IPS-18a (cell line): ENCODE measurements at regions not wholly inside any gene's neighbourhood (a gene's known extent, or its start where the extent isn't known, plus 50 kb on each side); places are given as distances from the start of the nearest gene placed in this dataset.

Source experiments
- H3K27ac ChIP-seq: one replicate; pipeline ENCODE4 v1.5.1; 2013; ENCODE audit warnings: low read length
- H3K27me3 ChIP-seq: one replicate; pipeline ENCODE4 v1.6.1; 2013; ENCODE audit warnings: mild to moderate bottlenecking, low read length; ENCODE audit not compliant: control insufficient read depth, insufficient read depth
- H3K36me3 ChIP-seq: one replicate; pipeline ENCODE4 v1.6.1; 2013; ENCODE audit warnings: low read depth, low read length; ENCODE audit not compliant: control insufficient read depth
- H3K4me1 ChIP-seq: one replicate; pipeline ENCODE4 v1.6.1; 2013; ENCODE audit warnings: low read depth, low read length; ENCODE audit not compliant: control insufficient read depth
- H3K4me3 ChIP-seq: one replicate; pipeline ENCODE4 v1.5.1; 2013; ENCODE audit warnings: low read length
- H3K9ac ChIP-seq: one replicate; pipeline ENCODE4 v1.6.1; 2013; ENCODE audit warnings: mild to moderate bottlenecking, low read length, moderate library complexity
- H3K9me3 ChIP-seq: one replicate; pipeline ENCODE4 v1.6.1; 2013; ENCODE audit warnings: low read depth, low read length; ENCODE audit not compliant: control insufficient read depth

DNA sequence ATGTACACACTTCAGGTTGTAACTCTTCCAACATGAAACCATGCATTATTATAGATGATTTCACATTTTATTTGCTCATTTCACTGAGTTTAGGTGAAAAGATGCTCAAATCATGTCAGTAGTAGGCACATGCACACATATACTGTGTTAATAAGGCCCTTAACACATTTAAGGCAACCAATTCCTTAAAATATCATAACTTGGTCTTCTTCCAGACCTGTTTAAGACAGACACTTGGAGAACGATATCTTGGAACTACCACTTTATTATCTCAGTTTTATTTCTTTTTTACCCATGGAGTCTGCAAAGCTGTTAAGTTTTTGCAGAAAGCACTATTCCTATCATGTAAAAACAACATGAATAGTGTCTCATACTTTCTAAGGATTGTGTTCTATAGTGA is 395.2 kb upstream of the MIR17HG start:
- Histone ChIP-seq H3K9ac (no peak overlapping the region), H3K4me3 (no peak overlapping the region), H3K27ac (no peak overlapping the region), H3K9me3 (no peaks in the 10 kb centered on the region), H3K36me3 (no peaks in the 10 kb centered on the region), H3K4me1 (no peaks in the 10 kb centered on the region), H3K27me3 (no peaks in the 10 kb centered on the region)

GRCh38 chr13:90954605-90955195 is 392.8 kb upstream of the MIR17HG start:
- no peaks in the 10 kb centered on the region for H3K4me1 ChIP-seq
- no peaks in the 10 kb centered on the region for H3K9me3 ChIP-seq
- no peak overlapping the region for H3K27ac ChIP-seq
- no peaks in the 10 kb centered on the region for H3K27me3 ChIP-seq
- no peak overlapping the region for H3K9ac ChIP-seq
- no peaks in the 10 kb centered on the region for H3K36me3 ChIP-seq
- H3K4me3 ChIP-seq, result no peak overlapping the region

DNA sequence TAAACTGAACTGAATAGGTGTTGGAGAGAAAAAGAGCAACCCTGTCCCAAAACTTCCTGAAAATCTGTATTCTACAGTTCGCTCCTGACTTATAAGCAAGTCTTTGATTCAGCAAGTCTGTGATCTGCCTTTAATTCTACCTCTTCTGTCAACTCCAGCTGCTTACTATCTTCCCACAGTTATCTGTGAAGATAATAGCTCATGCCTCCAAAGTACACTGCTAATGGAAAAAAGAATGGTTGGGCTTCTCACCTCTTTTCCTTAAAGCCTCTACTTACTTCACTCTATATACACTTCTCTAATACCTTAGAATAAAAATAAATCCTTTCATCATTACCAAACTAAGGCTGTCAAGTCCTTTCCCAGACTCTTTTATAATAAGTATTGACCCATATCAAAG is 391.5 kb upstream of the MIR17HG start:
- H3K27ac ChIP-seq, result no peak overlapping the region
- H3K4me1 ChIP-seq, result no peaks in the 10 kb centered on the region
- H3K9me3 ChIP-seq, result no peaks in the 10 kb centered on the region
- H3K4me3 ChIP-seq, result no peak overlapping the region
- no peaks in the 10 kb centered on the region for H3K36me3 ChIP-seq
- no peak overlapping the region for H3K9ac ChIP-seq
- H3K27me3 ChIP-seq, result no peaks in the 10 kb centered on the region

DNA sequence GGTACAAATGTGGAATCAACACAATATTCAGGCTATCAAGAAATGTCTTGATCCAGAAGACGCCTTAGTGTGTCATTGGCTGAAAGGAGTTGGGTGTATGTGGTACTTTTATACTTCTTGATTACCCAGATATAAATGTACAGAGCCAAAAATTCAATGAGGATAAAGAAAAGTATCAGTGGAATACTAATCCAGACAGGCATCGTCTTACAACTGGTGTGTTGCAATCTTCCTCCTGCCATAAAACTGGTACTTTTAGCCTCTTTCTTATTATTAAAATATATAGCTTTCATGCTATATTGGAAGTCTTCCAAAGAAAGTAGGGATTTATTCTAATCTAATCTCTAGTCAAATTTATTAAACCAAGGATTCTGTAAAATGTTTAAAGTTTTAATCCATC is 388.6 kb upstream of the MIR17HG start:
- Histone ChIP-seq H3K27ac (no peak overlapping the region), H3K27me3 (no peaks in the 10 kb centered on the region), H3K4me3 (no peak overlapping the region), H3K36me3 (no peaks in the 10 kb centered on the region), H3K9me3 (no peaks in the 10 kb centered on the region), H3K4me1 (no peaks in the 10 kb centered on the region), H3K9ac (no peak overlapping the region)

GRCh38 chr13:90968166-90968904 is 379.2 kb upstream of the MIR17HG start:
- Histone ChIP-seq H3K27ac (no peak overlapping the region), H3K36me3 (no peaks in the 10 kb centered on the region), H3K9me3 (no peaks in the 10 kb centered on the region), H3K4me3 (no peak overlapping the region), H3K9ac (no peak overlapping the region), H3K27me3 (no peaks in the 10 kb centered on the region), H3K4me1 (peaks cover 6% of the 10 kb centered on the region)

- Histone ChIP-seq H3K27ac (peak overlapping the region; percentile 21), H3K9ac (no peak overlapping the region), H3K27me3 (no peaks in the 10 kb centered on the region), H3K36me3 (no peaks in the 10 kb centered on the region), H3K4me3 (peak overlapping the region; percentile 19), H3K4me1 (peaks cover 25% of the 10 kb centered on the region), H3K9me3 (no peaks in the 10 kb centered on the region)
Observed at GRCh38 chr13:90974249-90974975, 373.1 kb upstream of the MIR17HG start.

- Histone ChIP-seq H3K9ac (no peak overlapping the region), H3K27me3 (no peaks in the 10 kb centered on the region), H3K4me1 (peaks cover 13% of the 10 kb centered on the region), H3K4me3 (no peak overlapping the region), H3K36me3 (no peaks in the 10 kb centered on the region), H3K27ac (no peak overlapping the region), H3K9me3 (no peaks in the 10 kb centered on the region)
Observed at GRCh38 chr13:90979059-90979458, 368.4 kb upstream of the MIR17HG start.

GRCh38 chr13:90984756-90985155 is 362.7 kb upstream of the MIR17HG start:
- no peak overlapping the region for H3K9ac ChIP-seq
- no peaks in the 10 kb centered on the region for H3K4me1 ChIP-seq
- H3K4me3 ChIP-seq, result no peak overlapping the region
- H3K9me3 ChIP-seq, result no peaks in the 10 kb centered on the region
- no peaks in the 10 kb centered on the region for H3K27me3 ChIP-seq
- no peak overlapping the region for H3K27ac ChIP-seq
- no peaks in the 10 kb centered on the region for H3K36me3 ChIP-seq

DNA sequence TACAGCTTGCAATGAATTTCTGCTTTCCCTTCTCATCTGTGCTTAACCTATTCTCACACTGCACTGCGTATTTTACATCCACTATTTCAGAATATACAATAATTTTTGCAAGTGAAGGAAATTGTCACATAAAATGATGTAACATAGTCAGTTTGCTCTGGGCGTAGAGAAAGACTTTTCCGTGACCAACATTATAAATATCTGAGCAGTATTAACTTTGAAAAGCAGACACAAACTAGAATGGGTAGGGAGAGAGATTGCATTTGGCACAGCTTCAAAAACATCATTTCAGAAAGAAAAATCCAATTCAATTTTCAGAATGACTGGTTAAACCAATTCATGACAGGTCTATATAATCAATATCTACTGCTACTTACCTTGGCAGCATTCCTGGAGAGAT is 352.5 kb upstream of the MIR17HG start:
- Histone ChIP-seq H3K4me3 (no peak overlapping the region), H3K36me3 (no peaks in the 10 kb centered on the region), H3K9me3 (no peaks in the 10 kb centered on the region), H3K4me1 (no peaks in the 10 kb centered on the region), H3K27me3 (no peaks in the 10 kb centered on the region), H3K27ac (no peak overlapping the region), H3K9ac (no peak overlapping the region)

DNA sequence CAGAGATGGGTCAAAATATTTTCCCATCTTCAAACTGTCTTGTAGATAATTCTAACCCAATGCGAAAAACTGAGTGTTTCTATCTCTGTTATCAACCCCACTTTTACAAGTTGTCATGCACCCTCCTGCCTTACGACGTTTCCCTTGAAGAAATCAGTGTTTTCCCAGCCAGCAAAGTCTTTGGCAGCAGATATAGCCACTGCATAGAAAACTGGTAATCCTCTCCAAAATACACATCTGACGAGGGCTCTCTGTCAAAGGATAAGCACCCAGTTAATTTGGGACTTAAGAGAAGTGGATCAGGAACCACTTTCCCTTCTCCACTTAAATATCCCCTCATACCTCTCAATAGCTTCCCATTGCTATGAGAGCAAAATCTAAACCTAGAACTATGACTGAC is 351.9 kb upstream of the MIR17HG start:
- H3K4me3 ChIP-seq, result no peak overlapping the region
- no peak overlapping the region for H3K27ac ChIP-seq
- H3K9ac ChIP-seq, result no peak overlapping the region
- H3K27me3 ChIP-seq, result no peaks in the 10 kb centered on the region
- H3K9me3 ChIP-seq, result no peaks in the 10 kb centered on the region
- H3K4me1 ChIP-seq, result no peaks in the 10 kb centered on the region
- H3K36me3 ChIP-seq, result no peaks in the 10 kb centered on the region

- H3K27ac ChIP-seq, result no peak overlapping the region
- H3K4me3 ChIP-seq, result no peak overlapping the region
- H3K4me1 ChIP-seq, result no peaks in the 10 kb centered on the region
- no peak overlapping the region for H3K9ac ChIP-seq
- no peaks in the 10 kb centered on the region for H3K9me3 ChIP-seq
- no peaks in the 10 kb centered on the region for H3K36me3 ChIP-seq
- H3K27me3 ChIP-seq, result no peaks in the 10 kb centered on the region
Observed at GRCh38 chr13:90997951-90998350, 349.5 kb upstream of the MIR17HG start.
